ENCODE measurements at regions not wholly inside any gene's neighbourhood (a gene's known extent, or its start where the extent isn't known, plus 50 kb on each side); places are given as distances from the start of the nearest gene placed in this dataset.

DNA sequence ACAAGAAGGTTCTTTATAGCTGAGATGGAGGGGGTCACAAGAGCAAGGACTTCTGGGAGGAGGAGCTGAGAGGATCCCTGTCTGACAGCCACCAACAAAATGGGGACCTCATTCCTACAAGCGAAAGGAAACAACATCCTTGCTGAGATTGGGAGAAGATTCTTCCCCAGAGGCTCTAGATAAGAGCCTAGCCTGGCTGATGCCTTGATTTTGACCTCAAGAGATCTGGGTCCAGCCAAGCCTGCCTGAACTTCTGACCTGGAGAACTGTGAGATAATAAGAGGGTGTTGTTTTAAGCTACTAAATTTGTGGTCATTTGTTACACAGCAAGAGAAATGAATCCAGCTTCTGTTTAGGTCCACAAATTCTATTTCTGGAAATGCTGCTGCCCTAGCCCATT, 75.4 kb upstream of the SLC4A11 start:
- intact Hi-C loops (cut with DNase I): loop anchor here in 1 of 2 donors (5.0 kb wide), 1 partner anchor 92 kb away; no protein-coding TSS in a partner anchor

DNA sequence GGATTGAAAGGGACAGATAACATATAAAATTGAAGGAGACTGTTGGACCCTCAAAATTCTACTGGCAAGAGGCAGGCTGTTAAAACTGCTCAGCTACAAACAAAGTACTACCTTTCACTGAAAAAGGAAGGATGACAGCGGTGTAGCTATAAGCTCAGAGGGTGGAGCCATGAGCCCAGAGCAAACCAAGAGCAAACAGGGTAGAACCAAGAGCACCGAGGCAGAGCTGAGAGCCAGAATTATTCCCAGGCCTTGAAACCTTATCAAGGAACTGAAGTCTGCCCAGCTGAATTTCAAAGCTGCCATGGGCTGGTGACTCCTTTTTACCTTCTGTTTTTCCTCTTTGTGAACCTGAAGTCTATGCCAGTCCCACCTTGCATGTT, 74.7 kb upstream of the SLC4A11 start:
- no peak for DNase-seq
- no peaks in the 10 kb centered on the region for H3K9me3 ChIP-seq
- no peak for ATAC-seq
- TF ChIP-seq, protein P1, sequence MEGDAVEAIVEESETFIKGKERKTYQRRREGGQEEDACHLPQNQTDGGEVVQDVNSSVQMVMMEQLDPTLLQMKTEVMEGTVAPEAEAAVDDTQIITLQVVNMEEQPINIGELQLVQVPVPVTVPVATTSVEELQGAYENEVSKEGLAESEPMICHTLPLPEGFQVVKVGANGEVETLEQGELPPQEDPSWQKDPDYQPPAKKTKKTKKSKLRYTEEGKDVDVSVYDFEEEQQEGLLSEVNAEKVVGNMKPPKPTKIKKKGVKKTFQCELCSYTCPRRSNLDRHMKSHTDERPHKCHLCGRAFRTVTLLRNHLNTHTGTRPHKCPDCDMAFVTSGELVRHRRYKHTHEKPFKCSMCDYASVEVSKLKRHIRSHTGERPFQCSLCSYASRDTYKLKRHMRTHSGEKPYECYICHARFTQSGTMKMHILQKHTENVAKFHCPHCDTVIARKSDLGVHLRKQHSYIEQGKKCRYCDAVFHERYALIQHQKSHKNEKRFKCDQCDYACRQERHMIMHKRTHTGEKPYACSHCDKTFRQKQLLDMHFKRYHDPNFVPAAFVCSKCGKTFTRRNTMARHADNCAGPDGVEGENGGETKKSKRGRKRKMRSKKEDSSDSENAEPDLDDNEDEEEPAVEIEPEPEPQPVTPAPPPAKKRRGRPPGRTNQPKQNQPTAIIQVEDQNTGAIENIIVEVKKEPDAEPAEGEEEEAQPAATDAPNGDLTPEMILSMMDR (IDR thresholded peaks at IDR 0.05): no peak
- no peaks in the 10 kb centered on the region for H3K27me3 ChIP-seq (ENCODE audit: insufficient read depth in 3 of 3, low read length in 2 of 3)
- intact Hi-C loops (cut with DNase I): loop anchor here (2.0 to 5.0 kb wide), 2 partner anchors 91 to 95 kb away; no protein-coding TSS in a partner anchor
- WGBS, 3 donors: 36 to 68% (median 36%) methylated on average over 2 of the region's 2 CpGs
- H3K4me3 ChIP-seq: no peak overlapping the region
- H3K36me3 ChIP-seq (ENCODE audit: insufficient read depth in 1 of 2, low read depth in 1 of 2): peaks cover 0 to 26% of the 10 kb centered on the region in 2 donors
- H3K4me1 ChIP-seq: peaks cover 52% of the 10 kb centered on the region
- peak overlapping the region; percentile 73 for H3K27ac ChIP-seq

More for the DNA sequence above, 75.4 kb upstream of the SLC4A11 start:
- peak overlapping the region; percentile 73 for H3K27ac ChIP-seq
- ATAC-seq (no peak), DNase-seq (no peak)
- no peaks in the 10 kb centered on the region for H3K27me3 ChIP-seq (ENCODE audit: insufficient read depth in 3 of 3, low read length in 2 of 3)
- WGBS, 3 donors: 73 to 94% (median 85%) methylated on average over 1 of the region's 1 CpG
- H3K4me3 ChIP-seq: no peak overlapping the region
- TF ChIP-seq, protein P1 (IDR thresholded peaks at IDR 0.05): no peak
- H3K36me3 ChIP-seq (ENCODE audit: insufficient read depth in 1 of 2, low read depth in 1 of 2): peaks cover 0 to 29% of the 10 kb centered on the region in 2 donors
- peaks cover 46% of the 10 kb centered on the region for H3K4me1 ChIP-seq
- no peaks in the 10 kb centered on the region for H3K9me3 ChIP-seq

DNA sequence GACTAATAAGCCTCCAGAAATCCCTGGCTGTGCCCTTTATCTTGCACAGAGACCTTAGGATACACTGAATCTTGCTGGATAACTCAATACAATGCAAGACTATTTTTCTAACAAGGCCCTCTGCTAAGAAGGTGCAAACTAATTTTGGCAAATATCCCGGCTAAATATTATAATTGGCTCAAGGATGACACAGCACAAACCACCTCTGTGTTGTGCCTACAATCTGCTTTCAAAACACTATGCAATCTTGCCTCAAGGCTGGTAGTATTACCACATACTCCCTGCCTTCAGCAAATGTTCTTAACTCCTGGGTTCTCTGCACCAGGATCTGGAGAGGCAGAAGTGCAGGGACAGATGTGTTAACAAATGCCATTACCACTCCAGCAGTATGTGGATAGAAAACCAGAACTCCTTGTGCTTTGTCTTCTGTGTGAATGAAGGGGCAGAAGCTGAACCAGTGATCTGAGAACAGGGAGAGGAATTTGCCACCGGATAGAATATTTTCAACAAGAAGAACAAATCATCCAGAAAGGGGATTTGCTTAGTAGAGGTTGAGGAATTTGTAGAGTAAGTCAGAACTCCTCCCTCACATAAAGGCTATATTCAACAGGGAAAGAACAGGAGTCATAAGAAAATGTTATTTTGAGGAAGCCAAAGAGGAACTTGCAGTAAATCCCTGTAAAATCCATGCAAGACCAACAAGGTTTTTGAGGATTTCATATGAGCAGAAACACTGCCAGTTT, 74.1 kb upstream of the SLC4A11 start:
- intact Hi-C loops (cut with DNase I): loop anchor here (2.0 to 5.0 kb wide), 2 partner anchors 91 to 94 kb away; no protein-coding TSS in a partner anchor

DNA sequence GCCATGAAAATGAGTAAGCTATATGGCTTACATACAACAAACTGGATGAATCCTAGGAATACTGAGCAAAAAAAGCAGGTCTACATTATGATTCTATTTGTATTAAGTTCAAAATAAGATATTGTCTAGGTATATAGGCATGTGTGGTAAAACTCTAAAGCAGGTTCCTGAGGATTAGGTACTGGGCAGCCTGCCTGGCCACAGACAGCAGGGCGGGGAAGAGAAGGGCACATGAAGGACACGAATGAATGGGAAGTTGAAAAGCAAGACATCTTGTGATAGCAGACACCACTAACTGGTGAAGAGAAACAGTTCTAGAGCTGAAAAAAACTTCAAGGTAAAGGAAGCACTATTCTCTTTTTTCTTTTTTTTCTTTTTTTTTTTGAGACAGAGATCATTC, 72.6 kb upstream of the SLC4A11 start:
- ATAC-seq: peak; percentile 52 to 78 (median 62)
- TF ChIP-seq, protein P1 (IDR thresholded peaks at IDR 0.05): no peak
- Histone ChIP-seq H3K36me3 (ENCODE audit: insufficient read depth in 1 of 2, low read depth in 1 of 2) (peaks cover 0 to 16% of the 10 kb centered on the region in 2 donors), H3K27me3 (ENCODE audit: insufficient read depth in 3 of 3, low read length in 2 of 3) (no peaks in the 10 kb centered on the region), H3K4me3 (no peak overlapping the region), H3K4me1 (peaks cover 70% of the 10 kb centered on the region), H3K27ac (peak overlapping the region; percentile 73), H3K9me3 (no peaks in the 10 kb centered on the region)
- intact Hi-C loops (cut with DNase I): loop anchor here (2.0 to 5.0 kb wide), 2 partner anchors 89 to 93 kb away; no protein-coding TSS in a partner anchor
- 30 to 50% (median 33%) methylated on average over 2 of the region's 2 CpGs for WGBS, 3 donors
- DNase-seq: no peak

More for the DNA sequence above, 74.1 kb upstream of the SLC4A11 start:
- ATAC-seq (peak; percentile 58 to 80 (median 69)), DNase-seq (no peak)
- Histone ChIP-seq H3K4me3 (no peak overlapping the region), H3K27ac (peak overlapping the region; percentile 73), H3K9me3 (no peaks in the 10 kb centered on the region), H3K36me3 (ENCODE audit: insufficient read depth in 1 of 2, low read depth in 1 of 2) (peaks cover 0 to 24% of the 10 kb centered on the region in 2 donors), H3K4me1 (peaks cover 55% of the 10 kb centered on the region), H3K27me3 (ENCODE audit: insufficient read depth in 3 of 3, low read length in 2 of 3) (no peaks in the 10 kb centered on the region)
- 43 to 68% (median 62%) methylated on average over 2 of the region's 2 CpGs for WGBS, 3 donors
- TF ChIP-seq, protein P1 (IDR thresholded peaks at IDR 0.05): no peak

Data from psoas muscle (tissue), 7 donors.